T-helper 2 cell treated with Interferon-gamma antibody and Interleukin-4, amounts not matched to agents 5 μg/mL and 100 μg/mL, for 36 hours (primary cell): ENCODE measurements at regions not wholly inside any gene's neighbourhood (a gene's known extent, or its start where the extent isn't known, plus 50 kb on each side); places are given as distances from the start of the nearest gene placed in this dataset.
"Not testable (repeated sequence)": the region's sequence is repeated elsewhere in the genome, so short reads cannot be mapped to it uniquely, and the experiment has no call there.

Experiments
- DNase-seq: peaks from one replicate; pipeline ENCODE4 v3.0.0; 2021; ENCODE audit warnings: low spot score
- H3K27ac Mint-ChIP-seq: one replicate; pipeline ENCODE4 v1.8.0; 2021; ENCODE audit warnings: mild to moderate bottlenecking, mixed read lengths
- H3K27me3 Mint-ChIP-seq: one replicate; pipeline ENCODE4 v1.8.0; 2021; ENCODE audit warnings: low read depth, mixed read lengths
- H3K36me3 Mint-ChIP-seq: one replicate; pipeline ENCODE4 v1.8.0; 2021; ENCODE audit warnings: low read depth, mixed read lengths
- H3K4me1 Mint-ChIP-seq: one replicate; pipeline ENCODE4 v1.8.0; 2021; ENCODE audit warnings: low read depth, mixed read lengths
- H3K4me3 Mint-ChIP-seq: one replicate; pipeline ENCODE4 v1.8.0; 2022; ENCODE audit warnings: mild to moderate bottlenecking, moderate library complexity, mixed read lengths
- H3K9me3 Mint-ChIP-seq: one replicate; pipeline ENCODE4 v1.8.0; 2021; ENCODE audit warnings: mixed read lengths

- H3K36me3 Mint-ChIP-seq: no peaks in the 10 kb centered on the region
Measured at GRCh38 chr4:62500296-62500695, 1300.2 kb downstream of the ADGRL3 start.

GRCh38 chr4:62495032-62495431 lies 1294.9 kb downstream of the ADGRL3 start:
- Mint-ChIP-seq H3K36me3 (no peaks in the 10 kb centered on the region), H3K27me3 (no peaks in the 10 kb centered on the region), H3K27ac (no peak overlapping the region), H3K9me3 (peaks cover 13% of the 10 kb centered on the region), H3K4me3 (no peak overlapping the region), H3K4me1 (no peaks in the 10 kb centered on the region)
- DNase-seq: no peak

More at GRCh38 chr4:62500296-62500695, 1300.2 kb downstream of the ADGRL3 start:
- Mint-ChIP-seq H3K4me3 (no peak overlapping the region), H3K27me3 (no peaks in the 10 kb centered on the region), H3K27ac (no peak overlapping the region), H3K4me1 (no peaks in the 10 kb centered on the region), H3K9me3 (no peaks in the 10 kb centered on the region)
- no peak for DNase-seq

GRCh38 chr4:62491756-62492155 lies 1291.6 kb downstream of the ADGRL3 start:
- not testable (repeated sequence) for DNase-seq, H3K4me3 Mint-ChIP-seq, H3K36me3 Mint-ChIP-seq, H3K27ac Mint-ChIP-seq, H3K27me3 Mint-ChIP-seq, H3K4me1 Mint-ChIP-seq
- peaks cover 22% of the 10 kb centered on the region for H3K9me3 Mint-ChIP-seq

GRCh38 chr4:62490635-62491034 lies 1290.5 kb downstream of the ADGRL3 start:
- no peak for DNase-seq

GRCh38 chr4:62487016-62487415 lies 1286.9 kb downstream of the ADGRL3 start:
- H3K9me3 Mint-ChIP-seq: peaks cover 26% of the 10 kb centered on the region
- H3K36me3 Mint-ChIP-seq: no peaks in the 10 kb centered on the region
- H3K27me3 Mint-ChIP-seq: no peaks in the 10 kb centered on the region

More at GRCh38 chr4:62490635-62491034, 1290.5 kb downstream of the ADGRL3 start:
- H3K27me3 Mint-ChIP-seq: no peaks in the 10 kb centered on the region
- no peaks in the 10 kb centered on the region for H3K36me3 Mint-ChIP-seq
- H3K4me1 Mint-ChIP-seq: no peaks in the 10 kb centered on the region
- H3K9me3 Mint-ChIP-seq: peaks cover 22% of the 10 kb centered on the region
- H3K4me3 Mint-ChIP-seq: no peak overlapping the region
- H3K27ac Mint-ChIP-seq: no peak overlapping the region

GRCh38 chr4:62484357-62484756 lies 1284.2 kb downstream of the ADGRL3 start:
- no peak for DNase-seq
- Mint-ChIP-seq H3K9me3 (peaks cover 31% of the 10 kb centered on the region), H3K4me3 (no peak overlapping the region), H3K27me3 (no peaks in the 10 kb centered on the region), H3K36me3 (no peaks in the 10 kb centered on the region), H3K27ac (no peak overlapping the region), H3K4me1 (no peaks in the 10 kb centered on the region)

More at GRCh38 chr4:62487016-62487415, 1286.9 kb downstream of the ADGRL3 start:
- no peak for DNase-seq
- H3K27ac Mint-ChIP-seq: no peak overlapping the region
- H3K4me3 Mint-ChIP-seq: no peak overlapping the region
- no peaks in the 10 kb centered on the region for H3K4me1 Mint-ChIP-seq

- Mint-ChIP-seq H3K4me1 (no peaks in the 10 kb centered on the region), H3K4me3 (no peak overlapping the region), H3K36me3 (no peaks in the 10 kb centered on the region), H3K27ac (no peak overlapping the region), H3K9me3 (peaks cover 27% of the 10 kb centered on the region), H3K27me3 (no peaks in the 10 kb centered on the region)
- no peak for DNase-seq
Measured at GRCh38 chr4:62482355-62482754, 1282.2 kb downstream of the ADGRL3 start.

- no peaks in the 10 kb centered on the region for H3K27me3 Mint-ChIP-seq
Measured at GRCh38 chr4:62475596-62475995, 1275.5 kb downstream of the ADGRL3 start.

GRCh38 chr4:62474802-62475201 lies 1274.7 kb downstream of the ADGRL3 start:
- no peak overlapping the region for H3K27ac Mint-ChIP-seq
- H3K36me3 Mint-ChIP-seq: no peaks in the 10 kb centered on the region
- no peak overlapping the region for H3K4me3 Mint-ChIP-seq
- no peak for DNase-seq
- peaks cover 37% of the 10 kb centered on the region for H3K9me3 Mint-ChIP-seq
- H3K4me1 Mint-ChIP-seq: no peaks in the 10 kb centered on the region
- H3K27me3 Mint-ChIP-seq: no peaks in the 10 kb centered on the region

More at GRCh38 chr4:62475596-62475995, 1275.5 kb downstream of the ADGRL3 start:
- DNase-seq: no peak
- Mint-ChIP-seq H3K36me3 (no peaks in the 10 kb centered on the region), H3K9me3 (peaks cover 42% of the 10 kb centered on the region), H3K27ac (no peak overlapping the region), H3K4me3 (no peak overlapping the region), H3K4me1 (no peaks in the 10 kb centered on the region)

- peaks cover 40% of the 10 kb centered on the region for H3K9me3 Mint-ChIP-seq
- no peak overlapping the region for H3K27ac Mint-ChIP-seq
- no peaks in the 10 kb centered on the region for H3K36me3 Mint-ChIP-seq
- H3K4me1 Mint-ChIP-seq: no peaks in the 10 kb centered on the region
- H3K4me3 Mint-ChIP-seq: no peak overlapping the region
- DNase-seq: no peak
- no peaks in the 10 kb centered on the region for H3K27me3 Mint-ChIP-seq
Measured at GRCh38 chr4:62471021-62471420, 1270.9 kb downstream of the ADGRL3 start.

- no peak for DNase-seq
- peaks cover 45% of the 10 kb centered on the region for H3K9me3 Mint-ChIP-seq
- H3K27me3 Mint-ChIP-seq: no peaks in the 10 kb centered on the region
- no peaks in the 10 kb centered on the region for H3K36me3 Mint-ChIP-seq
- H3K27ac Mint-ChIP-seq: no peak overlapping the region
- H3K4me3 Mint-ChIP-seq: no peak overlapping the region
- H3K4me1 Mint-ChIP-seq: no peaks in the 10 kb centered on the region
Measured at GRCh38 chr4:62470421-62470983, 1270.4 kb downstream of the ADGRL3 start.

- DNase-seq: no peak
- Mint-ChIP-seq H3K9me3 (peaks cover 48% of the 10 kb centered on the region), H3K4me3 (no peak overlapping the region), H3K4me1 (no peaks in the 10 kb centered on the region), H3K27me3 (no peaks in the 10 kb centered on the region), H3K36me3 (no peaks in the 10 kb centered on the region), H3K27ac (no peak overlapping the region)
Measured at GRCh38 chr4:62470020-62470419, 1269.9 kb downstream of the ADGRL3 start.

- Mint-ChIP-seq H3K27ac (no peak overlapping the region), H3K4me3 (no peak overlapping the region), H3K4me1 (no peaks in the 10 kb centered on the region), H3K27me3 (no peaks in the 10 kb centered on the region), H3K36me3 (no peaks in the 10 kb centered on the region), H3K9me3 (peaks cover 37% of the 10 kb centered on the region)
- no peak for DNase-seq
Measured at GRCh38 chr4:62461961-62462360, 1261.8 kb downstream of the ADGRL3 start.

GRCh38 chr4:62460329-62460728 lies 1260.2 kb downstream of the ADGRL3 start:
- Mint-ChIP-seq H3K27ac (no peak overlapping the region), H3K4me3 (no peak overlapping the region), H3K27me3 (no peaks in the 10 kb centered on the region), H3K9me3 (peaks cover 23% of the 10 kb centered on the region), H3K36me3 (no peaks in the 10 kb centered on the region), H3K4me1 (no peaks in the 10 kb centered on the region)
- no peak for DNase-seq

GRCh38 chr4:62457356-62457755 lies 1257.2 kb downstream of the ADGRL3 start:
- Mint-ChIP-seq H3K4me3 (no peak overlapping the region), H3K9me3 (peaks cover 26% of the 10 kb centered on the region), H3K27me3 (no peaks in the 10 kb centered on the region), H3K4me1 (no peaks in the 10 kb centered on the region), H3K36me3 (no peaks in the 10 kb centered on the region), H3K27ac (no peak overlapping the region)
- no peak for DNase-seq
